CD14-positive monocyte (primary cell): ENCODE measurements at regions not wholly inside any gene's neighbourhood (a gene's known extent, or its start where the extent isn't known, plus 50 kb on each side); places are given as distances from the start of the nearest gene placed in this dataset.

Source experiments
- DNase-seq, 3 donors: peaks; one replicate each; pipeline ENCODE4 v3.0.0-alpha.2; 2011 to 2022
- H2AFZ ChIP-seq: 2 replicates; pipeline ENCODE4 v1.6.0; 2012; ENCODE audit warnings: mild to moderate bottlenecking, low read depth, low read length, inconsistent platforms; ENCODE audit not compliant: insufficient read depth, poor library complexity, severe bottlenecking
- H3K27ac ChIP-seq, 2 donors: 1 replicate in 1 of 2; 2 replicates in 1 of 2; pipeline ENCODE4 v1.5.1; 2012 to 2013; ENCODE audit warnings: low read length in 2 of 2, control low read depth in 1 of 2, inconsistent platforms in 1 of 2, low read depth in 1 of 2, mild to moderate bottlenecking in 1 of 2
- H3K27me3 ChIP-seq, 2 donors: one replicate each; pipeline versions ENCODE4 v1.6.0 to v1.6.1; 2011 to 2013; ENCODE audit warnings: low read length in 2 of 2; ENCODE audit not compliant: control insufficient read depth in 2 of 2, insufficient read depth in 2 of 2
- H3K36me3 ChIP-seq, 2 donors: replicated peaks in 1 of 2; 1 replicate in 1 of 2; 2 replicates in 1 of 2; pipeline versions ENCODE4 v1.5.1 to v1.6.1; 2012 to 2013; ENCODE audit warnings: low read length in 2 of 2, control low read depth in 1 of 2, inconsistent platforms in 1 of 2, mild to moderate bottlenecking in 1 of 2; ENCODE audit not compliant: insufficient read depth in 2 of 2, control insufficient read depth in 1 of 2
- H3K4me1 ChIP-seq, 2 donors: 1 replicate in 1 of 2; 2 replicates in 1 of 2; pipeline versions ENCODE4 v1.5.1 to v1.6.1; 2012 to 2013; ENCODE audit warnings: low read length in 2 of 2, control low read depth in 1 of 2, inconsistent platforms in 1 of 2, mild to moderate bottlenecking in 1 of 2, moderate library complexity in 1 of 2; ENCODE audit not compliant: insufficient read depth in 2 of 2, control insufficient read depth in 1 of 2
- H3K4me2 ChIP-seq: replicated peaks from 2 replicates; pipeline ENCODE3; 2012; ENCODE audit warnings: low read length, moderate library complexity, mild to moderate bottlenecking; ENCODE audit not compliant: poor library complexity, severe bottlenecking; ENCODE audit errors: extremely low read depth
- H3K4me3 ChIP-seq, 3 experiments: fragments of 200-600 bp in 1 of 3; sonication (generic) in 1 of 3; replicated peaks in 1 of 3; 1 replicate in 2 of 3; 2 replicates in 1 of 3; pipeline ENCODE4 v1.5.1; 2011 to 2013; ENCODE audit warnings: low read length in 3 of 3, mild to moderate bottlenecking in 3 of 3, control low read depth in 2 of 3, low read depth in 2 of 3, inconsistent platforms in 1 of 3, moderate library complexity in 1 of 3
- H3K79me2 ChIP-seq: 2 replicates; pipeline ENCODE4 v1.6.0; 2012; ENCODE audit warnings: mild to moderate bottlenecking, control low read depth, inconsistent platforms, low read length, moderate library complexity; ENCODE audit not compliant: insufficient read depth
- H3K9ac ChIP-seq: 2 replicates; pipeline ENCODE4 v1.6.0; 2017; ENCODE audit warnings: low read length, mild to moderate bottlenecking; ENCODE audit not compliant: insufficient read depth, poor library complexity, severe bottlenecking
- H3K9me3 ChIP-seq, 2 donors: replicated peaks in 1 of 2; 1 replicate in 1 of 2; 2 replicates in 1 of 2; pipeline versions ENCODE4 v1.5.1 to v1.6.1; 2012 to 2013; ENCODE audit warnings: low read length in 2 of 2, control low read depth in 1 of 2; ENCODE audit not compliant: control insufficient read depth in 1 of 2, insufficient read depth in 1 of 2
- H4K20me1 ChIP-seq: 2 replicates; pipeline ENCODE4 v1.6.0; 2012; ENCODE audit warnings: mild to moderate bottlenecking, low read length, control low read depth, moderate library complexity; ENCODE audit not compliant: insufficient read depth
- H3K27ac Mint-ChIP-seq, 7 donors: one replicate each; pipeline ENCODE4 v1.8.0; 2020; ENCODE audit warnings: mild to moderate bottlenecking in 7 of 7, mixed read lengths in 7 of 7, moderate library complexity in 6 of 7, inconsistent platforms in 2 of 7
- H3K27me3 Mint-ChIP-seq, 3 donors: one replicate each; pipeline ENCODE4 v1.8.0; 2021 to 2022; ENCODE audit warnings: low read depth in 3 of 3, mild to moderate bottlenecking in 3 of 3, mixed read lengths in 3 of 3, moderate library complexity in 3 of 3, inconsistent platforms in 1 of 3
- H3K36me3 Mint-ChIP-seq, 2 donors: one replicate each; pipeline ENCODE4 v1.8.0; 2020; ENCODE audit warnings: mixed read lengths in 2 of 2, inconsistent platforms in 1 of 2, mild to moderate bottlenecking in 1 of 2
- H3K4me1 Mint-ChIP-seq: one replicate; pipeline ENCODE4 v1.8.0; 2020; ENCODE audit warnings: mild to moderate bottlenecking, mixed read lengths
- H3K4me3 Mint-ChIP-seq, 2 donors: one replicate each; pipeline ENCODE4 v1.8.0; 2020; ENCODE audit warnings: mild to moderate bottlenecking in 2 of 2, mixed read lengths in 2 of 2, moderate library complexity in 1 of 2
- H3K9me3 Mint-ChIP-seq, 7 donors: one replicate each; pipeline ENCODE4 v1.8.0; 2020 to 2022; ENCODE audit warnings: mixed read lengths in 7 of 7, mild to moderate bottlenecking in 6 of 7, moderate library complexity in 6 of 7, inconsistent platforms in 2 of 7
- WGBS: methylation state at CpG from one replicate; pipeline ENCODE4 v1.1.5; 2013; ENCODE audit warnings: missing lambda C conversion rate; ENCODE audit not compliant: insufficient coverage; 5-methylcytosine and 5-hydroxymethylcytosine counted together
- intact Hi-C, 2 donors: fragments of 100-400 bp; cut with micrococcal nuclease; formaldehyde crosslinking; loops; one replicate each; pipeline versions ENCODE4 v1.15.0 to v1.15.1; 2023
- TF ChIP-seq, protein P1 (sequence below): fragments of 200-600 bp; IDR thresholded peaks from one replicate; pipeline ENCODE4 v1.8.0; 2022; ENCODE audit warnings: antibody characterized with exemption, mild to moderate bottlenecking

GRCh38 chr16:66057057-66057456 is 309.4 kb upstream of the CDH5 start:
- H3K27me3 Mint-ChIP-seq: peaks cover 2 to 19% (median 4%) of the 10 kb centered on the region in 3 donors
- Histone ChIP-seq H3K79me2 (no peaks in the 10 kb centered on the region), H3K9me3 (no peaks in the 10 kb centered on the region), H3K9ac (no peak overlapping the region), H3K4me3 (no peak overlapping the region), H3K4me2 (no peak overlapping the region), H3K4me1 (no peaks in the 10 kb centered on the region), H3K36me3 (no peaks in the 10 kb centered on the region), H3K27me3 (no peaks in the 10 kb centered on the region), H3K27ac (no peak overlapping the region), H2AFZ (no peak overlapping the region), H4K20me1 (no peaks in the 10 kb centered on the region)
- H3K36me3 Mint-ChIP-seq: no peaks in the 10 kb centered on the region
- intact Hi-C loops: no loop called here
- 100% methylated on average over 1 of the region's 3 CpGs for WGBS
- H3K9me3 Mint-ChIP-seq: peaks cover 0 to 2% (median 0%) of the 10 kb centered on the region in 7 donors
- no peak overlapping the region for H3K27ac Mint-ChIP-seq
- TF ChIP-seq, protein P1, sequence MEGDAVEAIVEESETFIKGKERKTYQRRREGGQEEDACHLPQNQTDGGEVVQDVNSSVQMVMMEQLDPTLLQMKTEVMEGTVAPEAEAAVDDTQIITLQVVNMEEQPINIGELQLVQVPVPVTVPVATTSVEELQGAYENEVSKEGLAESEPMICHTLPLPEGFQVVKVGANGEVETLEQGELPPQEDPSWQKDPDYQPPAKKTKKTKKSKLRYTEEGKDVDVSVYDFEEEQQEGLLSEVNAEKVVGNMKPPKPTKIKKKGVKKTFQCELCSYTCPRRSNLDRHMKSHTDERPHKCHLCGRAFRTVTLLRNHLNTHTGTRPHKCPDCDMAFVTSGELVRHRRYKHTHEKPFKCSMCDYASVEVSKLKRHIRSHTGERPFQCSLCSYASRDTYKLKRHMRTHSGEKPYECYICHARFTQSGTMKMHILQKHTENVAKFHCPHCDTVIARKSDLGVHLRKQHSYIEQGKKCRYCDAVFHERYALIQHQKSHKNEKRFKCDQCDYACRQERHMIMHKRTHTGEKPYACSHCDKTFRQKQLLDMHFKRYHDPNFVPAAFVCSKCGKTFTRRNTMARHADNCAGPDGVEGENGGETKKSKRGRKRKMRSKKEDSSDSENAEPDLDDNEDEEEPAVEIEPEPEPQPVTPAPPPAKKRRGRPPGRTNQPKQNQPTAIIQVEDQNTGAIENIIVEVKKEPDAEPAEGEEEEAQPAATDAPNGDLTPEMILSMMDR: no peak
- DNase-seq: no peak
- peaks cover 2% of the 10 kb centered on the region for H3K4me1 Mint-ChIP-seq
- H3K4me3 Mint-ChIP-seq: no peak overlapping the region

DNA sequence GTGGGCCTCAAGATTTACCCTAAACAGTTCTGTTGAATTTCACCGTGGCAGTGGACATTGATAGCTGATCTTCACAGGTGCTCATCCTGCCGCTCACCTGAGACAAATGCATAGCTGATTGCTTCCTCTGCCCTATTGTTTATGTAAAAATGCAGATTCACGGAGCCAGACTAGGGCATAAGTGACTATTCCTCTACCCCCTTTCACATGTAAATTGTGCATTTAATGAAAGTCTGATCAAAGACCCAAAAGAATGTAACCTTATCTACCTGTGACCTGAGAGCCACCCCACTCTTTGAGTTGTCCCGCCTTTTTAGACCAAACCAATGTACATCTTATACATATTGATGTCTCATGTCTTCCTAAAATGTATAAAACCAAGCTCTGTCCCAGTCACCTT is 312.4 kb upstream of the CDH5 start:
- no peak overlapping the region for H3K4me2 ChIP-seq
- H3K27me3 Mint-ChIP-seq: peaks cover 9 to 16% (median 11%) of the 10 kb centered on the region in 3 donors
- DNase-seq: no peak
- no peaks in the 10 kb centered on the region for H4K20me1 ChIP-seq
- H3K36me3 Mint-ChIP-seq: no peaks in the 10 kb centered on the region
- H3K9me3 ChIP-seq: no peaks in the 10 kb centered on the region
- 100% methylated on average over 1 of the region's 4 CpGs for WGBS
- H3K4me1 Mint-ChIP-seq: peaks cover 2% of the 10 kb centered on the region
- H3K9me3 Mint-ChIP-seq: peaks cover 0 to 3% (median 0%) of the 10 kb centered on the region in 7 donors
- no peaks in the 10 kb centered on the region for H3K79me2 ChIP-seq
- H3K27ac Mint-ChIP-seq: no peak overlapping the region
- no peak overlapping the region for H3K4me3 ChIP-seq
- intact Hi-C loops: no loop called here
- no peaks in the 10 kb centered on the region for H3K4me1 ChIP-seq
- no peaks in the 10 kb centered on the region for H3K36me3 ChIP-seq
- H3K27me3 ChIP-seq: peaks cover 4 to 10% of the 10 kb centered on the region in 2 donors
- H3K4me3 Mint-ChIP-seq: no peak overlapping the region
- H3K9ac ChIP-seq: no peak overlapping the region
- H2AFZ ChIP-seq: no peak overlapping the region
- H3K27ac ChIP-seq: no peak overlapping the region
- TF ChIP-seq, protein P1: no peak
